GM19238 (cell line): ENCODE measurements at regions not wholly inside any gene's neighbourhood (a gene's known extent, or its start where the extent isn't known, plus 50 kb on each side); places are given as distances from the start of the nearest gene placed in this dataset.
"Not testable (repeated sequence)": the region's sequence is repeated elsewhere in the genome, so short reads cannot be mapped to it uniquely, and the experiment has no call there.

Source experiments
- DNase-seq: peaks from one replicate; pipeline ENCODE4 v3.0.0; 2011; ENCODE audit warnings: low spot score; ENCODE audit not compliant: insufficient read length

GRCh38 chr6:9316831-9317230 lies 881.5 kb upstream of the SLC35B3 start:
- no peak for DNase-seq

DNA sequence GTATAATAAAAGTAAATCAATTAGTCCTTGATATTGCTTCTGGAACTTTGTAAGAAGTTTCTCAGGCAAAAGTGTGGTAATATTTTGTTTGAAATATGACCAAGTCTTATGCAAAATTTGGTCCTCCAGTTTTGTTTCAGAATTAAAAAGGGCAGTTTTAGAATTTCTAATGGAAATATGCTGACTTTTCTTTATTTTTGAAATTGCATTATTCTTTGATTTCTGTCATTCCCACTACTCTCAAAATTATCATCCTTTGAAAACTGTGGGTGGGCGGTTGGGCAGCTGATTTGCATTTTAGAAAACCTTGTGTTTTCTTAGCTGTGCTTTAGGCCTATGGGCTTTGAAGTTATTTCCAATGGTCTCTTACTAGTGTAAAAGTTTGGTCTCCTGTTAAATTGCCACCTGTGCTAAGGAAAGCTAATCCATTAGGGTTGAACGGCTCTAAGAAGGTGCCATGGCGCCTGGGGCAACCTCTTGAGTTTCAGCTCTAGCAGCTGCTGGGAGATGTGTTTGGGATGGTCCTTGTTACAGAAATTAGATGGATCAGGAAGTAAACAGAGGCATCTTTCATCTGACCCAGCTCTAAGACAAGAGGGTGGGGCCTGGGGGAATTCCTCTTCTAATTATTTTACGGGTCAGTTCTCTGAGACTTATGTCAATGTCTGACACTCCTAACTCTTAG lies 880.8 kb upstream of the SLC35B3 start:
- DNase-seq: no peak

GRCh38 chr6:9308284-9308683 lies 872.9 kb upstream of the SLC35B3 start:
- DNase-seq: no peak

DNA sequence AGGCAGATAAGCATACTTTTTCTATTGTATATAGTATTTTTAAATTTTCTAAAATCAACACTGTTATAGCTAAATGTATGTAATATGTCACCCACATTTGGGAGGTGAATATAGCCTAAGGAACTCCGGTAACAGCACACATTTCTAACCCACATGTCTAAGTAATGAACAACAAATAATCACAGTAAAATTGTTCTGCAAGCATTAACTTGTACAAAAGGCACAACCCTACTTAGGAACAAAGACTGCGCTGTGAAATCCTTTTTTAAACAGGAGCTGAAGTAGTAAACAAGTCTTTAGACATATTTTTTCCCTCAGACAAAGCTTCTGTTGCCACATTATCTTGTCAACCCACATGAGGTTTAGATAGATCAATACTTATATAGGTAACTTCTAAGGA lies 872.4 kb upstream of the SLC35B3 start:
- no peak for DNase-seq

DNA sequence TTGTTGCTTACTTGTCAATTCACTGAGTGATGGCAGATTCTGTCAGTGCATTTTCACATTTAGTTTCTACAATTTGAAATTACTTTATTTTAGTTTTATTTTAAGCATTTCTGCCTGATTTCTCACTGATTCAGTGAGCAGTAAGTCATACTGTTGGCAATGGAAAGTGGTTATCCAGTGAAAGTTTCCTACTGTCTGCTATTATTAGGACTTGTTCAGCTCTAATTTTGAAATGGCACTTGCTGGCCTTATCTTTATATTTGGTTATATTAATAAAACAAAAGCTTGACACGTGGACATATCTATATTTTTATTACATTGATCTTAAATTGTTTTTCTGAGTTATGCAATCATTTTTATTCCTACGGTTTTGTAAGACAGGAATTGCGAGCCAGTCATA lies 871.8 kb upstream of the SLC35B3 start:
- DNase-seq: no peak

DNA sequence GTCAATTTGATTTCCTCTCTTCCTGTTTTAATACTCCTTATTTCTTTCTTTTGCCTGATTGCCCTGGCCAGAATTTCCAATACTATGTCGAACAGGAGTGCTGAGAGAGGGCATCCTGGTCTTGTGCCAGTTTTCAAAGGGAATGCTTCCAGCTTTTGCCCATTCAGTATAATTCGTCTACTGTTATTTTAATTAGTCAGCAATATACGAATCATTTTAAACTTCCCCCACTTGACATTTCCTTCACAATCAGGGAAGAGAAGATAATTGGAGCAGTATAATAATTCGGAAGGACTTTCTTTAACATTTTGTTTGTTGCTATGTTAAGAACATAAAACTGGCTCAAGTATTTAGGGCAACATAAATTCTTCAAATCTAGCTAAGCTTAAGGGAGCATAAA lies 860.3 kb upstream of the SLC35B3 start:
- no peak for DNase-seq

GRCh38 chr6:9292975-9293374 lies 857.6 kb upstream of the SLC35B3 start:
- DNase-seq: no peak

- not testable (repeated sequence) for DNase-seq
Observed at GRCh38 chr6:9290342-9290741, 855.0 kb upstream of the SLC35B3 start.

DNA sequence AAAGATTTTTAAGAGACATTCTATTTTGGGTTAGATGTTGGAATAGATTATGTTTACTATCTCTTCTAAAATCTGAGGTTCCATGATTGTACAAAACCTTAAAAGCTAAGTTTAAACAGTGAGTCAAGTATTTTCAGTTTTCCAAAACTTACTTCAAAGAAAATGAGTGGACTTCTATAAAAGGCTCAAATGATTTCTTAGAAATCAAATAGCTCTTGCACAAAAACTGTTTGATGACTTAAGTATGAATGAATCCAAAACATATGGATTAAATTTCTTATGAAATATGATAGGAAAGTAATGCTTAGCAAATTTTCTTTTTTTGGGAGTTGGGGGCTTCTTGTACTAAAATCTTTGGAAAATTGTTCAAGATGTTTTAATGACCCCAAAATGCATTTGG lies 837.3 kb upstream of the SLC35B3 start:
- no peak for DNase-seq

DNA sequence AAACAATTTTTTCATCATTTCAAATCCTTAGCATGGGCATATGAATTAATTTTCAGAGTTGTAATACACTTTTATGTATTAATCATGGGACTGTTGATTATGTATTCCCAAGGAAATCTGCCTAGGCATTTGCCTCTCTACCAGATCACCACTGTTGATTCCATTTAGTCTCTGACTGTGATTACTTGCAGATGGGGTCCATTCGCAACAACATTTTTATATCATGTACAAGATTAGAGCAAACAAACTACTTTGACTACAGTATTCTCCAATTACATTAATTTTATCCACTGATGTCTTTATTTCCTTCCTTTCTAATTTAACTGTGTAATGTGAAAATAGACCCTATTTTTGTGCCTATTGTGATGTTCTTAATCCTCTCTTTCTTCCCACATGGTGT lies 831.4 kb upstream of the SLC35B3 start:
- no peak for DNase-seq

DNA sequence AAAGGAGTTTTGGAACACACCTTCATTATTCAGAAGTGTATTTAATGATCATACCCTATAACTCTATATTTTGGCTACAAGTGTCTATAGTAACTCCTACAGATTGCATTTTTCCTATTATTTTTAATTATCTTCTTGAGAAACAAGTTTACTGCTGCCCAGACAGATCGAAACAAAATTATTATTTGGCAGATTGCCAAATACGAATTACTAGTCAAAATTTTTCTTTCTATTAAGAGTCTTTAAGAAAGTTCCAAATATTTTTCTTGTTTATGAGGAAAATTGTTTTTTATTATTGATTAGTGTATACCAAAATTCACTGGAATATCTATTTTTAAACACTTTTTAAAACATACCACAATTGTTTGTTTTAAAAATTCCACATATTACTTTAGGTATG lies 821.9 kb upstream of the SLC35B3 start:
- no peak for DNase-seq

DNA sequence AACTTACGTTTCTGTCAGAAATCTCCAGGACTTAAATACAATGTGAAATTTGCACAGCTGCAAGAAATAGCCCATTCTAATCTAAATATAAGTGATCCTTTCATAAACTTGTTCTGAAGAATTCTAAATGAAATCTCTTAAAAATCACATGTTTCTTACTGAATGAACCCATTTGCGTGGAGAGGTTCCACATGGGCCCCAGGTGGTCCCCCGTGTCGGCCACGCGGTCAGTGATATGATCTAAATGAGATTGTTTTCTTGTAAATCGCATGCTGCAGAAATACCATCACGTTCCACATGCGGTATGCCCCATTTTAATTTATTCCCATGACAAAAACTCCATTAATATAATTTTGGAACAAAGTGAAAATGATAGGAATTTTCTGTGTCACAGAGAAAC lies 818.9 kb upstream of the SLC35B3 start:
- no peak for DNase-seq

- no peak for DNase-seq
Observed at GRCh38 chr6:9252799-9253198, 817.5 kb upstream of the SLC35B3 start.

- no peak for DNase-seq
Observed at GRCh38 chr6:9250852-9251251, 815.5 kb upstream of the SLC35B3 start.

DNA sequence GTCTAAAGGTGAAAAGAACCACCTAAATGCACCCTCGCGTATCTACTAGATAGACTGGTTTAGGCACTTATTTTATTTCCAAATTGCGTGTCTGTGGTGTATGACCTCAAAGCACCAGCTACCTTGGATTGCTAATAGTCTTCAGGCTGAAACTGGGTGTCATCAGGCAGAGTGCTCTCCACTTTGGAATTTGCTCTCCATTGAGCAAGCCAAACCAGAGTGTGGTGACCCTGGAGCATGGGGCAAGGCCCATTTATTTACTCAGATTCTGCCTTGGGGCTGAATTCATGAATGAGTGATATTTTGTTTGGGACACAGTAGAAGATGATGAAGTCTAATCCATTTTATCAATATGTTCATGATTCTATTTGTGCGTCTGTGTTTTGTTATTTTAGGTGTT lies 812.8 kb upstream of the SLC35B3 start:
- DNase-seq: no peak

- no peak for DNase-seq
Observed at GRCh38 chr6:9240861-9241260, 805.5 kb upstream of the SLC35B3 start.

- no peak for DNase-seq
Observed at GRCh38 chr6:9236443-9236842, 801.1 kb upstream of the SLC35B3 start.

- no peak for DNase-seq
Observed at GRCh38 chr6:9233686-9234085, 798.3 kb upstream of the SLC35B3 start.

DNA sequence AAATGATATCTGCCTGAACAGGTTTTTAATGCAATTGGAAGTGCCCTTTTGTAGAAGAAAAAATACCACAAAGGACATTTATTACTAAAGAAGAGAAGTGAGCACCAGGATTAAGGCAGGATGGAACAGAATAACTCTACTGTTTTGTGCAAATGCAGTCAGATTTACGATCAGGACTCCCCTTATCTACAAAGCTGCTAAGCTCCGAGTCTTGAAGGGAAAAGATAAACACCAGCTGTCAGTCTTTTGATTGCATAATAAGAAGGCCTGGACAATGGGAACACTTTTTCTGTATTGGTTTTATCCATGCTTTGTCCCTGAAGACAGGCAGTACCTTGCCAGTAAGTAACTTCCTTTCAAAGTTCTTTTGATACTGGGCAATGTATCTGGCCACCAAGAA lies 797.9 kb upstream of the SLC35B3 start:
- no peak for DNase-seq

DNA sequence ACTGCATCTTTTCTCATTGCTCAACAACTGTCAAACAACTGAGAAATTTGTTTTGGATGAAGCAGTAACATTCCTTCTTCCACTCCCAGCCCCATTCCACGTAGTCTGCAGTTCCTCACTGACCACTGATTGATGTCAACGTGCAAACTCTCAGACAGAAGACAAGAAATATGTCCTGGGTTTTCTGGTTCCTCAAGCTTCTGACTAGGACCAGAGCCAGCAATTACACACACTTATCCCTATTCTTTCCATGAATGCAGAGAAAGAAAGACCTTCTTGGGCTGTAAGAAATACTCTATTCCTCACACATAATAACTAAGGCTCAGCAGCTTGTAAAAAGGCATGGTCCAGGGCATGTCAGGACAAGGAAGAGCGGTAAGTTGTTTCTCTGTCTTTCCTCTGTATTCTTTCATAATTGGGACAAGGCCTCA lies 790.1 kb upstream of the SLC35B3 start:
- DNase-seq: no peak

- no peak for DNase-seq
Observed at GRCh38 chr6:9224539-9224938, 789.2 kb upstream of the SLC35B3 start.

GRCh38 chr6:9213717-9214116 lies 778.4 kb upstream of the SLC35B3 start:
- DNase-seq: not testable (repeated sequence)

- DNase-seq: no peak
Observed at GRCh38 chr6:9208966-9209365, 773.6 kb upstream of the SLC35B3 start.

DNA sequence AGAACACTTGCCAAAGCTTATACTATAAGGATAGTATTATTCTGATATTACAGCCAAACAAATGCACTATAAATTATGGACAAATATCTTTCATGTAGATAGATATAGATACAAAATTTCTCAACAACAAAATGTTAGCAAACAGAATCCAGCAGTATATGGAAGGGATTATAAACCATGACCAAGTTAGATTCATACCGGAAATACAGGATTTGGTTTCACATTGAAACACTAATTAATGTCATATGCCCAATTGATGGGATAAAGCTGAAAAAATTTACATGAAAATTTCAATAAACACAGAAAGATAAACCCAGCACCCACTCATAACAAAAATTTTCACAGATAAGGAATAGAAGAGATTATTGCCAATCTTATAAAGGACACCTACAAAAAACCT lies 770.3 kb upstream of the SLC35B3 start:
- DNase-seq: no peak
